ENCODE measurements at regions not wholly inside any gene's neighbourhood (a gene's known extent, or its start where the extent isn't known, plus 50 kb on each side); places are given as distances from the start of the nearest gene placed in this dataset.

GRCh38 chr3:177347611-177348010 is 150.3 kb upstream of the TBL1XR1 start:
- TF ChIP-seq EZH2 (IDR thresholded peaks at IDR 0.05; ENCODE audit: borderline replicate concordance, insufficient read depth, low read depth, low read length, poor library complexity, severe bottlenecking): no peak
- TF ChIP-seq CTCF (IDR thresholded peaks at IDR 0.05): no peak
- Histone ChIP-seq H3K9ac (ENCODE audit: low read length) (no peak overlapping the region), H4K20me1 (ENCODE audit: control insufficient read depth, insufficient read depth, low read length, poor library complexity, severe bottlenecking) (no peaks in the 10 kb centered on the region), H3K4me2 (replicated peaks; ENCODE audit: low read depth, low read length, poor library complexity, severe bottlenecking) (no peak overlapping the region), H3K27ac (ENCODE audit: low read length in 2 of 2) (no peak overlapping the region), H3K9me3 (ENCODE audit: control extremely low read depth in 1 of 3, control insufficient read depth in 2 of 3, insufficient read depth in 1 of 3, low read length in 2 of 3) (no peaks in the 10 kb centered on the region), H3K36me3 (replicated peaks in 1 of 2; ENCODE audit: control extremely low read depth in 1 of 2, control insufficient read depth in 1 of 2, extremely low read depth in 1 of 2, insufficient read depth in 2 of 2, low read length in 1 of 2) (no peaks in the 10 kb centered on the region), H2AFZ (ENCODE audit: insufficient read depth, low read depth, low read length, poor library complexity, severe bottlenecking) (no peak overlapping the region), H3K4me3 (ENCODE audit: control extremely low read depth in 1 of 5, extremely low read depth in 1 of 5, insufficient read depth in 1 of 5, low read depth in 2 of 5, low read length in 4 of 5) (no peak overlapping the region), H3K27me3 (replicated peaks in 1 of 4; ENCODE audit: control extremely low read depth in 1 of 4, control insufficient read depth in 3 of 4, insufficient read depth in 4 of 4, low read length in 3 of 4) (no peaks in the 10 kb centered on the region), H3K79me2 (ENCODE audit: control insufficient read depth, insufficient read depth, low read length) (no peaks in the 10 kb centered on the region), H3K4me1 (ENCODE audit: control insufficient read depth in 2 of 2, insufficient read depth in 2 of 2, low read length in 2 of 2) (peaks cover 51 to 67% of the 10 kb centered on the region in 2 donors)
- CTCF ChIA-PET: interaction anchor here (1.0 to 1.5 kb wide), 2 partner anchors 148 to 296 kb away, joined by 3 read pairs; no protein-coding TSS in a partner anchor
- 57% methylated on average over 1 of the region's 1 CpG for WGBS (ENCODE audit: insufficient coverage)
- no peaks in the 10 kb centered on the region for H3K9me3 Mint-ChIP-seq (ENCODE audit: insufficient read depth)
- ATAC-seq (ENCODE audit: low read depth) (no peak), DNase-seq (no peak)
- H3K4me3 Mint-ChIP-seq: no peak overlapping the region
- peaks cover 65% of the 10 kb centered on the region for H3K4me1 Mint-ChIP-seq
- intact Hi-C loops (cut with micrococcal nuclease): no loop called here
- POLR2A ChIA-PET: no interaction called here
- H3K27ac Mint-ChIP-seq: no peak overlapping the region
- H3K27me3 Mint-ChIP-seq: no peaks in the 10 kb centered on the region

GRCh38 chr3:177348974-177349373 is 151.7 kb upstream of the TBL1XR1 start:
- no peaks in the 10 kb centered on the region for H4K20me1 ChIP-seq (ENCODE audit: control insufficient read depth, insufficient read depth, low read length, poor library complexity, severe bottlenecking)
- no peaks in the 10 kb centered on the region for H3K79me2 ChIP-seq (ENCODE audit: control insufficient read depth, insufficient read depth, low read length)
- H3K27me3 ChIP-seq (replicated peaks in 1 of 4; ENCODE audit: control extremely low read depth in 1 of 4, control insufficient read depth in 3 of 4, insufficient read depth in 4 of 4, low read length in 3 of 4): no peaks in the 10 kb centered on the region
- Mint-ChIP-seq H3K9me3 (ENCODE audit: insufficient read depth) (no peaks in the 10 kb centered on the region), H3K27me3 (no peaks in the 10 kb centered on the region), H3K4me1 (peaks cover 70% of the 10 kb centered on the region), H3K4me3 (no peak overlapping the region), H3K27ac (peak overlapping the region; percentile 27)
- ATAC-seq (ENCODE audit: low read depth): no peak
- H3K4me2 ChIP-seq (replicated peaks; ENCODE audit: low read depth, low read length, poor library complexity, severe bottlenecking): no peak overlapping the region
- TF ChIP-seq CTCF (IDR thresholded peaks at IDR 0.05): no peak
- no peak for TF ChIP-seq EZH2 (IDR thresholded peaks at IDR 0.05; ENCODE audit: borderline replicate concordance, insufficient read depth, low read depth, low read length, poor library complexity, severe bottlenecking)
- peaks cover 62 to 77% of the 10 kb centered on the region in 2 donors for H3K4me1 ChIP-seq (ENCODE audit: control insufficient read depth in 2 of 2, insufficient read depth in 2 of 2, low read length in 2 of 2)
- intact Hi-C loops (cut with micrococcal nuclease): no loop called here
- no peak for DNase-seq
- H3K9me3 ChIP-seq (ENCODE audit: control extremely low read depth in 1 of 3, control insufficient read depth in 2 of 3, insufficient read depth in 1 of 3, low read length in 2 of 3): no peaks in the 10 kb centered on the region
- no peak overlapping the region for H3K27ac ChIP-seq (ENCODE audit: low read length in 2 of 2)
- whole genome bisulfite sequencing (ENCODE audit: insufficient coverage): 87% methylated on average over 1 of the region's 2 CpGs
- no peaks in the 10 kb centered on the region for H3K36me3 ChIP-seq (replicated peaks in 1 of 2; ENCODE audit: control extremely low read depth in 1 of 2, control insufficient read depth in 1 of 2, extremely low read depth in 1 of 2, insufficient read depth in 2 of 2, low read length in 1 of 2)
- no peak overlapping the region for H3K4me3 ChIP-seq (ENCODE audit: control extremely low read depth in 1 of 5, extremely low read depth in 1 of 5, insufficient read depth in 1 of 5, low read depth in 2 of 5, low read length in 4 of 5)
- CTCF ChIA-PET: interaction anchor here (0.7 kb wide), 1 partner anchor 1190 kb away, joined by 5 read pairs; no protein-coding TSS in a partner anchor
- no peak overlapping the region for H2AFZ ChIP-seq (ENCODE audit: insufficient read depth, low read depth, low read length, poor library complexity, severe bottlenecking)
- POLR2A ChIA-PET: interaction anchor here (1.4 kb wide), 1 partner anchor 11 kb away, joined by 6 read pairs; no protein-coding TSS in a partner anchor
- H3K9ac ChIP-seq (ENCODE audit: low read length): no peak overlapping the region
